ENCODE measurements at regions not wholly inside any gene's neighbourhood (a gene's known extent, or its start where the extent isn't known, plus 50 kb on each side); places are given as distances from the start of the nearest gene placed in this dataset.

DNA sequence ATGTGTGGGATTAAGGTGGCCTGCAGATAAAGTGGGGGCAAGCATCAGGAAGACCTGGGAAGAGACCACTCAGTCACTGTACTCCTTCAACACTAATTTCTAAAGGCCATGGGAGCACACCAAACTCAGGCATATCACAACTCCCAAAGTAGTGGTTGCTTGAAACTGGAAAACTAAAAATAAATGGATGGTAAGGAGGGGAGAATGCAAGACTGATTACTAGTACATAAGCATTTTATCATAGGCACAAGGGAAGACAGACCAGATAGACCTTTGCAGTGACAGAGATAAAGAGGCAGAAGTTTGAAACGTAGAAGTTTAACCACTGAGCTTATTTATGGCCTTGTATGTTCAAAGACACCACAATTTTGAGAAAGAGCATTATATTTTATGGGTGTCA lies 1098.1 kb upstream of the CELF4 start:
- no peak for TF ChIP-seq ZNF274 (IDR thresholded peaks at IDR 0.05; ENCODE audit: low read depth, low read length)
- no peak for TF ChIP-seq YY1 (IDR thresholded peaks at IDR 0.05; ENCODE audit: insufficient read depth, insufficient read length)
- no peak for TF ChIP-seq SUZ12 (IDR thresholded peaks at IDR 0.05; ENCODE audit: extremely low read depth, insufficient read depth, insufficient read length)

Measured in NT2/D1 (cell line).